ENCODE measurements at regions not wholly inside any gene's neighbourhood (a gene's known extent, or its start where the extent isn't known, plus 50 kb on each side); places are given as distances from the start of the nearest gene placed in this dataset.
"Not testable (repeated sequence)": the region's sequence is repeated elsewhere in the genome, so short reads cannot be mapped to it uniquely, and the experiment has no call there.

DNA sequence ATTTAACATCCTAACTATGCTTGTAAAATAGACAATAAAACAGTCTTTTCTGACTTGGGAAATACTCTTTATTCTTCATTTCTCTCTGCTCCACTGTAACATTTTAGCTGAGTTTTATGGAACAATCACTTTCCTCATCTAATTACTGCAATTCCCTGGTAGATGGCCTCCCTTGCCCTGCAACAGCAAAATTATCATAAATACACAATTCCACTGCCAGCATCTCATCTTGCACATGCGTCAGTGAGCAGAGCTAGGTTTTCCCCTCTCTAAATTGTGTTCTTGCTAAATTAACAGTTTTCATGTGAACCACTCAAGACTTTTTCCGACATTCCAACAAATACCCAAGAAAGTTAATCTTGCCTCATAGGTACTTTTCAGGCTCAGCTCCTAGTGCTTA lies 920.9 kb upstream of the GOT2 start:
- no peak for DNase-seq

DNA sequence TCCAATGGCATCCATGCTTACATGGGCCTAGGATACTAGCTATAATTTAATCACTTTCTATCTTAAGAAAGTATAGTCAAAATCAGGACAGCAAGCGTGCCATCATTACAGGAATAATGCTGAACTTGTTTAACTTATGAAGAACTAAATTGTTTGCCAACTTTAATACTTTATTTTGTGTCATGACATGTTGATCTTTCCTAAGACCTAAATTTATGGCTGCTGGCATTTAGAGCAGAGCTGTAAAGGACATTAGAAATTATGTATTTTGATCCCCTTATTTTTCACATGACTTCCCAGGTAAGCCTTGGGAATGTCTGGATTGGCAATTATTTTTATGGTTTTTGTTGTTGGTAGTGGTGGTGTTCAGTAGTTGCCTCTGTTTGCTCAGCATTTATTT lies 920.3 kb upstream of the GOT2 start:
- DNase-seq: no peak

DNA sequence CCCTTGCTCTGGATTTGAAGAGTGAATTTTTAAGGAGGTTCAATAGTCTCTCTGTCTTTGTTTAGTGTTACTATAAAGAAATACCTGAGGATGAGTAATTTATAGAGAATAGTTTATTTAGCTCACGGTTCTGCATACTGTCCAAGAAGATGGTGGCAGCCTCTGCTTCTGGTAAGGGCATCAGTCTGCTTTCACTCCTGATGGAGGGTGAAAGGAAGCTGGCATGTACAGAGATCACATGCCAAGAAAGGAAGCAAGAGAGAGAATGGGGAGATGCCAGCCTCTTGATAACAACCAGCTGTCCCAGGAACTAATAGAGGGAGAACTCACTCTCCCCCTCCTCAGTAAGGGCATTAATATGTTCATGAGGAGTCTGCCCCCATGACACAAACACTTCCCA lies 917.5 kb upstream of the GOT2 start:
- DNase-seq: no peak

DNA sequence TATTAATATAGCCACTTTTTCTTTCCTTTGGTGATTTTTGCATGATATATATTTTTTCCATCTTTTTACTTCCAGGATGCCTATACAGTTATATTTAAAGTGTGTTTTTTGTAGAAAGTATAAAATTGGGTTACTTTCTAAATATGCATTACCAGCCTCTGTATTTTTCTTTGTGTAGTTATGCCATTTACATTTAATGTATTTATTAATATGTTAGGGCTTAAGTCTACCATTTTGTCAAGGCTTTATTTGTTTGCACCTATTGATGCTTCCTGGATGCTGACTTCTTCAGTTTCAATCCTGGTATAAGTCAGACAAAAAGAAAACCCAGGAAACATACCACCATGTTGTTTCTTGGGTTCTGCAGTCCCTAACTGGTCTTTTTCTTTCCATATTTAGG lies 911.1 kb upstream of the GOT2 start:
- no peak for DNase-seq

DNA sequence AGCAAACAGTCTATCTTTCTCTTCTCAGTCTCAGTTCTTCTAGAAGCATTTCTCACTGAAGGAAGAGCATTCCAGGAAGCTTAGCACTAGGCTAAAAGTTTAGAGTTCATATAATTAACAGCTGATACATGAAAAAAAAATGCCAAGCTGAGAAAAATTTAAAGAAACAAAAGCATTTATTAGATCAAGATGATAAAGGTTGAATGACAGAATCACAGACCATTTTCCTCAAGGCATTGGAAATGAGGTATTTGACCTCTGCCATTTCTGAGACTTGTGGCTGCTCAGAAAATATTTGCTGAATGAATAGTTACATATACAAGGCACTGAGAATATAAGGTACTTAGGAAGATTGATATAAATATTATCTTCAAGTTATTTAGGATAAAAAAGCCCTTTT lies 901.6 kb upstream of the GOT2 start:
- DNase-seq: no peak

DNA sequence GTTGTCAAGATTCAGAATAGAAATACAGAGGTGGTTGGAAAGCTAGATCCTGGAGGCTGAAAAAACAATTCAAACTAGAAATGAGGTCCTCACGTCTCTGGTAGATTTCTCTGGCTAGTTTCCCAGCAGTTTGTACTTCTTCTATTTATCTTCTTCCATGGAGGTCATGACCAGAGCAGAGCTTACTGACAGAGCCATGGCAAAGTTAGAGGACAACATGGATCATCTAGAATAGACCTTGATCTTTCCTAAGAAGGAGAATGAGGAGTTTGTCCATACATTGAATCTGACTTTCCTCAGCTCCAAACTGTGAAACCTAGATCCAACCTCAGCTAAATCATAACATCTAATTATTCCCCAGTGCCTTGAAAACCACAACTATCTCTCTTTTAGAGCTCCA lies 900.8 kb upstream of the GOT2 start:
- DNase-seq: no peak

DNA sequence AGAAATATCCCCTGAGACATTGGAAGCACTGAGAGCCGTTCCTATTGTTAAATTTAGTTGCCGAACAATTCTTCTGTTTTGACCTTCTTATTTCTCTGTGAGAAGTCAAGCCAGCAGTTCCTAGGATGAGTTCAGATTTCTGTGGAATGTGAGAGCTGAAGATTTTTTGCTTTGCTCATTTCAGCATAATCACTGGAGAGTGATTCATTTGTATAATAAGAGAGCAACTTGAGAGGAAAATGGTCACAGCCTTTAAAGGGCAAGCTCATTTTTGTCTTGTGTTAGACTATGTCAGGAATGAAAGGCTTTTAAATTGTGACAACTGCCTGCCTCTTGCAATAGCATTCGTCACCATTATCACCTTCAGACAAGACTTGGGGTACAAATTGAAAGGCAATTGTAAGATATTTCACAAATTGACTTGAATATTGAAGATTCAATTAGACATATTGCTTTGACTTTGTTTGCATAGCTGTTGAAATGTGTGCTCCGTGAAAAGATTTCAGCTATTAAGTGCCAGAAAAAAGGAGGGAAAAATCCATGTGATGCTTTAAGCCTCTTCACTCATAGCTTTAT lies 900.0 kb upstream of the GOT2 start:
- no peak for DNase-seq

DNA sequence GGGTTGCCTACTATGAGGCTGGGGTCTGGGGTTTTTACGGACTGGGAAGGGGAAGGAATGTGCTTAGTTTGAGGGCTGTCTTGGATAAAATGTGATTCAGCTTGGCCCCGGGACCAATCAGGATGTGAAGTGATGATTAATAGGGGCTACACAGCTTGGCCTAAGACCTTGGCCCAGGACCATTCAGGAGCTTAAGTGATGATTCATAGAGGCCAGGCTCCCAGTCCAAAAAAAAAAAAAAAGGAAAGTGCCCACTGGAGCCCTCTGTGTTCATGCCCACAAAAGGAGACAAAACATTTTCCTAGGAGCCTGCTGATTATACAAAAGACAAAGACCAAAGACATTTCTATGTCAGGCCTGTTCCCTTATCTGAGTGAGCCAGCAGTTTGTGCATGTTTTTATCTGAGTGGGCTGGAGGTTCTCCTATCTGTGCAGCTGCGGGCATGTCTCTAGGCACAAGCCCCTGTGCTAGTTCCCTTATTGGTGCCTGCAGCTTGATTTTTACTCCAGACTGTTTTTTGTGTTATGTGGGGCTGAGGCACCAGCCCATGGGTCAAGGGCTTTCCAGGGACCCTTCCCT lies 898.2 kb upstream of the GOT2 start:
- DNase-seq: no peak

DNA sequence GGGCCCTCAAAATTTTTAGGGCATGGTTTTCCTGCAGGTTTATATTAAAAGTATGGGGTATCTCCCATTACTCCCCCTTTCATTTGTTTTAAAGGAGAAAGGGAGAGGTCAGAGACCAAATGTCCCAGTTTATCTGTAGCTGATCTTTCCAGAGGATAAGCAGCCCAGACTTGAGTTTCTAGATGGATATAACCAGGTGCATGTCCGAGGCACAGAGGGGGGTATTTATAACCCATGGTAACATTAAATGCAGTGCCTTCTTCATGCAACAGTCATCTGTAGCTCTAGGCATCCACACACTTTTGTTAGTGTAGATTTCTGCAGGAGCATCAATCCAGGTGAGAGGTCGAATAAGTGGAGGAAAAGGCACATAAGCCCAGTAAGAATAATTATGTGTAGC lies 890.3 kb upstream of the GOT2 start:
- not testable (repeated sequence) for DNase-seq

DNA sequence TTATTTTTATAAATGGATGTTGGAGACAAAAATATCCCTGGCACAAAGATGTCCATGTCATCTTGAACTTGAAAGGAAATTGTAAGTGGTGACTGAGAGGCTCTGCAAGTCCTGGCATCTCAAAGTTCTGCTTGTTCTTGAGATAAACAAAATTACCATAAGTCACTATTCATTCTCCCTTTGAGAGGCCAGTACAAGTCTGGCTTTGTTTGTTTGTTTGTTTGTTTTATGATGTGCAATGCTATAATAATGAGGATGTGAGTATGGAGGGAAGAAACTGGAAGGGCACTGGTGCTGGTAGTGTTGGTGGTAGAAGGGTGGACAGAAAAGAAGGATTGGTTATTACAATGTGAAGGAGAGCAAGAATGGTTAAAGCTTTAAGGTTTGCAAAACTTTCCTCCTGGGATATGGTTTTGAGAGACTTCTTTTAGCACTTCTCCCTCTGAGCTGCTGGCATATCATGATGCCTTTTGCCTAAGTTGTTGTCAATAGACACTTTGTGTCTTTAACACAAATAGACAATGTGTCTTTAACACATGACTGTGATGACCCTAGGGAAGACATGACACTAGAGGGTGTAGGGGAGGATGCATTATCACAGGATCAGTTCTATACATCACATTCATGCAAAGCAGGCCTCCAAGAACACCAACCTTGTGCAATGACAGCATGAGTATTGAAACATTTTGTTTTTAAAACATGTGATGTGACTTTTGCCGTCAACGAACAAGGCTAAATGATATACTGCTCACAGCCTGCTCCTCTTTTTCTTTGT lies 880.5 kb upstream of the GOT2 start:
- no peak for DNase-seq

DNA sequence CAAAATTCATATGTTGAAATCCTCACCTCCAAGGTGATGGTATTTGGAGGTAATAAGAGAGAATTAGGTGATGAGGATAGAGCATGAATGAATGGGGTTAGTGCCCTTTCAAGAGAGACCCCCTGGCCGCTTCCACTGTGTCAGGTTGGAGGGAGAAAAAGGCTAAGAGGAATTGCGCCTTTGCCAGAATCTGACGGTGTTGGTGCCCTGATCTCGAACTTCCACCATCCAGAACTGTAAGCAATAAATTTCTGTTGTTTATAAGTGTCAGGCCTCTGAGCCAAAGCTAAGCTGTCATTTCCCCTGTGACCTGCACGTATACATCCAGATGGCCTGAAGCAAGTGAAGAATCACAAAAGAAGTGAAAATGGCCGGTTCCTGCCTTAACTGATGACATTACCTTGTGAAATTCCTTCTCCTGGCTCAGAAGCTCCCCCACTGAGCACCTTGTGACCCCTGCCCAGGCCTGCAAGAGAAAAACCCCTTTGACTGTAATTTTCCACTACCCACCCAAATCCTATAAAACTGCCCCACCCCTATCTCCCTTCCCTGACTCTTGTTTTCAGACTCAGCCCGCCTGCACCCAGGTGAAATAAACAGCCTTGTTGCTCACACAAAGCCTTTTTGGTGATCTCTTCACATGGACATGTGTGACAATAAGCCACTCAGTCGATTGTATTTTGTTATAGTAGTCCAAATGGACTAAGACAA lies 878.9 kb upstream of the GOT2 start:
- DNase-seq: not testable (repeated sequence)

DNA sequence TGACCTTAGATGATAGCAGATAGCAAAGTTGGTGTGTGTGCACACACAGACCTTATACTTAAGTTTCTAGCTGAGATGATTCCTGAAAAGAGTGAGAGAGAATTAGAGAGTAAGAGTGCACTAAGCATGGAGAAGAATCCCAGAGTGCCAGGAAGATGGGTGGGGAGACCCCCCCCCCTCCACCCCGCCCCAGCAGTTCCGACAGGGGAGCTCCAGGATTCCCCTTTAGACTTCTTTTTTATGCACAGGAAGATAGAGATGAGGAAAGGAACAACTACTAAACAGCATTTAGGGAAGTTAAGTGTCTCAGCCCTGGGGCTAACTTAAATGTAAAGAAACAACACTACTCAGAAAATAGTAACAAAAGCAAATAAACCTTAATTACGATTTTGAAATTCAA lies 878.0 kb upstream of the GOT2 start:
- DNase-seq: no peak

DNA sequence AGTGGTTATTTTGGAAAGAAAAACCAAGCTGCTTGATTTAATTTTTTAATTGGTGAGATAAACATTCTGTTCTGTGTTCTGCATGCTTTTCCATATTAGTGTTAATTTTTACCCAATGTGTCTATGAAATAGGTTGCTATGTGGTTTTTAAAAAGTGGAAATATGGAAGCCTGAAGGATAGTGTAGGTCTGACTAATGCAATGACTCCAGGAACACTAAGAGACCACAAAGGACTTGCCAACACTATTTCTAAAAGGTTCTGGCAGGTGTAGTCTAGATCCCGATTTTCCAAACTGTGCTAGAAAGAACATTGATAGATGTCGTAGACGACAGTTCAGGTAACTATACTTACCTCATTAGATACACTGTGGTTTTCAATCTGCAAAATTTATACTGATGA lies 877.4 kb upstream of the GOT2 start:
- DNase-seq: no peak

DNA sequence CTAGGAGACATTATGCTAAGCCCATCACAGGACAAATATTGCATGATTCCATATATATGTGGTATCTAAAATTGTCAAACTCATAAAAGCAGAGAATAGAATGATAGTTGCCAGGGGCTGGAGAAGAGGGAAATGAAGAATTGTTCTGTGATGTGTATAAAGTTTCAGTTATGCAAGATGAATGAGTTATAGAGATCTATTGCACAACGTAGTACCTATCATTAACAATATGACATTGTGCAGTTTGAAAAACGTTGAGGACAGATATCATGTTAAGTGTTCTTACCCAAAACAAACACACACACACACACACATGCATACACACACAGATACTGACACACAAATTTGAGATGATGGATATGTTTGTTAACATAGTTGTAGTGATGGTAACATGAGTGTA lies 871.6 kb upstream of the GOT2 start:
- no peak for DNase-seq

DNA sequence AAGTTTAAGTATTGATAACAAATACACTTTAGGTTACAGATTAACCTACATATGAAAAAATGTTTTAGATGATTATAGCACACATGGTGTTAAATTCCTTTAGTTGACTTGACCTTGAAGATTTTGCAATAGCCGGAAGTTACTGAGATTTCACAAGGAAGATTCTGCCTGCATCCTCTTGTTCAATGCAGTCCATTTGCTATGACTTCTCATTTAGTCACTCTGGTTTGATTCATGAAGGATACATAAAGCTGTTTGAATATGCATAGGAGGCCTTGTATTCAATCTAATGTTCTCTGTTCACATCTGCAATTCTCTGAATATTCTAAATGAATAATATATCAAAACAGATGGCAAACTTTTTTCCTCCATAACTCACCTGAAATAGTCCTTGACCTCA lies 870.2 kb upstream of the GOT2 start:
- no peak for DNase-seq

DNA sequence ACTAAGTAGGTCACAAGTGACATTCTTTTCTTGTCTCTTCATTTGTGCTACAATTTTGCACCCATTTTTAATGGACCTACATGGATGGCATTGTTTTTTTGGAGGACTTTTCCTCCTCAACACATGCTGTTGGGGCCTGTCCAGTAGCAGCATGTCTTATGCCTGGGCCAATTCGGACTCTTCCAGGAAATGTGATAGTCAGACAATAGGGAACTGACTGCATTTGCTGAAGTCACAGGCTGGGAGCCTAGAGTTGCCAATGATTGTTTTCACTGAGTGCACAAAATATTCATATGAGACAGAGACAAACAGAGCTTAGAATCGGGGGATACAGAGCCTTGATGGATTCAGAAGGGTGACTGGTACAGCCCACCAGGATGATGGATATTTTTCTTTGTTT lies 867.3 kb upstream of the GOT2 start:
- no peak for DNase-seq

DNA sequence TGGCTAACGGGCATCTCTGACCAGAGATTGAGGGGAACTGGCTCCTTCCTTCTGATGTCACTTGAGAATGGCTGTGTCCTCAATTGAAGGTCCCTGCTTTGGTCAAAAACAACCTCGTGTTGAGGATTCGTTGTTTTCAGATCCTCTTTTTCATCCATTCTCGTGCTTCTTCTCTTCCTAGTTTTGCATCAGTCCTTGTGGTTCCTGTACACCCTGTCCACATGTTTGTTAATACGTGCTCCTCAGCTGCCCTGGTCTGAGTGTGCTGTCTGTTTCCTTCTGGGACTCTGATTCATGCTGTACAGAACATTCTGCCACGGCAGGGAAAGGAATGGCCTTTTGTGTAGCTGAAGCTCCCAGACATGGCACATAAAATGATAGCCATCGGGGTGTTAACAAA lies 863.2 kb upstream of the GOT2 start:
- no peak for DNase-seq

DNA sequence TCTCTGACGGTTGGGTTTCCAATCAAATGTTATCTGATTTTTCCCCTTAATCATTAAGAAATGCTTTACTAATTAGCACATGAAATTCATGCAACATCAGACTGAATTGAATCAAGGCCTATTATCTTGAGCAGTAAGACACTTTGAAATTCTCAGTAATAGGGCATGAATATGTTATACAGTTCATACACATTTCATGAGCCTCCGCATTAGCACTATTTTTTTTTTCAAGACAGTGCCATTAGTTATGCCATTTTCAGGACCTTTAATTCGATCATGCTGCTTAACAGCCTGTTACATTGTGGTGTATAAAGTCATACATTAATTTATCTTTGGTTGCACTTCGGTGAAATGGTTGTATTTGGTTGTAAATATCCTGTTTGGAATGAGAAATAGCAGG lies 862.6 kb upstream of the GOT2 start:
- DNase-seq: no peak

DNA sequence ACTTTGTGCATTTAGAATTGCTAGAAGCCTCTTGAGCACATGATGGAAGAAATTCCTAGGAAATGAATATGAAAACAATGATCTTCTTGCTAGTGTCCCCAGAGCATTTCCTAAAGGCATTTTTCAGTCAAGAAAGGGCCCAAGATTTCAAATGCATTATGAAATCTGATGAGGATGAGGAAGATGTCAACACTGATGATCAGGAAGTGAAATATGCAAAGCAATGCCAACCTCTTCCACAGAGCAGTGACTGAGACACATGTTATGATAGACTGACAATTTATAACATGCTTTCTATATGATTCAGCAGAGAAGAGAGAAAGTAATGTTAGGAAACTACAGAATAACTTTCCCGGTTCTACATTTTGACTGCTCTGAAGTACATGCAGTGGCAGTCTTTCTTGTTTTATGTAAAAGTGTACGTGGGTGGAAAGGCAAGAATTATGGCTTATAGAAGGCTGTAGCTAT lies 859.1 kb upstream of the GOT2 start:
- no peak for DNase-seq

DNA sequence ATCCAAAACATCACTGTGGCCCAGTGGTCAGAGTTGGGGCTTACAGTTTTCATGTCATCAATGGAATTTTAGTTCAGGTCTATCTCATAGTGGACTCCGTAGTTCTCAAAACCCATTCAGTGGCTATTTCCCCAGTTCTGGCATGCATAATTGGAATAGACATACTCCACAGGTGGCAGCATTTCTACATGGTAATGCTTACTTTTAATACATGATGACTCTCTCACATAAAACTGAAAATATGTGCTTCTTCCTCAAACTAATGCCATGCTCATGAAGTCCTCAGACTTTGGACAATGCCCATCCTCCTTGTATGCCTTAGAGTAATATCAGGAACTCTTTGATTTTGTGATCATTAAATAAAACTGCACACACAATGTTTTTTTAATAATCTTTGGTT lies 857.4 kb upstream of the GOT2 start:
- DNase-seq: no peak

DNA sequence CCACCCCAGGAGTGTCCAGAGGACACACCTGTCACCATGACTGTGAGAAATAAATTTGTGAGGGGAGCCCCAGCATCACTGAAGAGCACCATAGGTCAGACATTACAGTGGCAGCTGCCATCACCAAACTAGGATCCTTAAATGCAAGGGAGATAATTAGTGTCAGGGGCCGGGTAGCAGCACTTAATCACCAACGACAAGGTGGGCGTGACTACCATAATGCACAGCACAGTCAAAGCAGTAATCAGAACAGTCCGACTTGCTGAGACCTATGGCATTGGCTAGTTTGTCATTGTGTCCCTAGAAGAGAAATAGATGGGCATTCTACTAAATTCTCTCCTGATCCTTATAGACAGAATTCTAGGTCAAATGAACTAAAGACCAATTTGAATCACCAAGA lies 856.7 kb upstream of the GOT2 start:
- no peak for DNase-seq

DNA sequence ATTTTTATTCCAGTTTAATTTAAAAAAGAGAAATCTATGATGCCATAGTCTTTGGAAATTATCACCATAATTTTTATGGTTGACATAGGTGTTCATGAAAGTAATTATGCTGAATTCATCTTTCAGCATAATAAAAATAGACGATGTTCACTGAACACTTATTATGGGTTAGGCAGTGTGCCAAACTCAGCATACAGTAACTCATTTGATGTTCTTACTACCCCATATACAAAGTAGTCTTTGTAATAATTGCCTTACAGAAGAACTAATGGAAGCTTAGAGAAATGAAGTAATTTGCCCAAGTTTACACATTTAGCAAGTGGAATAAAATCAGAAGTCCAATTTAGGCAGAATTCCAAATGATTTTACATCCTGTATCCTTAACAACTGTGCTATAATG lies 852.2 kb upstream of the GOT2 start:
- no peak for DNase-seq

DNA sequence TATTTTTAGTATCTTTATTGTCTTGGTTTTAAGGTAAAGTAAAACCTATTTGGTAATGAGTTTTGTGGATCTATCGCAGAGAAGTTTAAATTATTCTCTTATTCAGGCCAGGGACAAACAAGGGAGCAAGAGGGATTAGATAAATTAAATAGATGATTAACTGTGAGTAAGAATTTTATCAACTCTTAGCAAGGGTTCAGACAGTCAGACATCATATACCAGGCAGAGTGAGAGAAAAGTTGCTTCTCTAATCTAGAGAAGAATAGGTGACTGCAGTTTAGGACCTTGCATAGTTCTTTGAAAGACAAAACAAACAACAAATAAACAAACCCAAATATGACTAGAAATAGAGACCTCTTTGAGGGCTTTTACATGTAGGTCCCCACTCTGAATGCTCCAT lies 840.2 kb upstream of the GOT2 start:
- no peak for DNase-seq

Measured in activated CD4-positive, alpha-beta T cell treated with anti-CD3 and anti-CD28 coated beads, Interleukin-2, Interleukin-6, amounts not matched to agents 100 ng/mL and 50 ng/mL, durations not matched to agents 16 hours and 8 hours (primary cell).